OCI-LY7 (cell line): ENCODE measurements at regions not wholly inside any gene's neighbourhood (a gene's known extent, or its start where the extent isn't known, plus 50 kb on each side); places are given as distances from the start of the nearest gene placed in this dataset.
A peak's percentile ranks its signal among the peaks of the same experiment; 100 is the strongest.

Source experiments
- BruUV-seq: library from RNA; stranded (reverse); fragments of 400-500 nt; replicated peaks from 2 replicates; lab custom pipeline; 2021; lab: Mats Ljungman, UMichigan
- CTCF ChIA-PET: fragments of 300-600 bp; sonication (Branson Sonifier 250); formaldehyde crosslinking; loops from one replicate; lab custom pipeline; 2022; ENCODE audit warnings: antibody characterized with exemption; ENCODE audit not compliant: unreplicated experiment; lab: Charles Lee
- POLR2A ChIA-PET: fragments of 300-600 bp; sonication (Branson Sonifier 250); formaldehyde crosslinking; loops from one replicate; lab custom pipeline; 2022; ENCODE audit warnings: antibody characterized with exemption; lab: Charles Lee
- DNase-seq: peaks from one replicate; pipeline ENCODE4 v3.0.0-alpha.2; 2015; ENCODE audit warnings: low spot score
- H2AFZ ChIP-seq: fragments of 200-600 bp; sonication (generic), shearing (Covaris generic); 2 replicates; pipeline ENCODE4 v1.6.1; 2014; ENCODE audit warnings: mild to moderate bottlenecking, antibody characterized with exemption, low read length, moderate library complexity
- H3K27ac ChIP-seq: fragments of 200-600 bp; sonication (generic); 2 replicates; pipeline ENCODE4 v1.5.1; 2014; ENCODE audit warnings: mixed run types, low read depth, mild to moderate bottlenecking, moderate library complexity, low read length, inconsistent platforms; ENCODE audit not compliant: poor library complexity, severe bottlenecking
- H3K36me3 ChIP-seq: fragments of 200-600 bp; sonication (generic); 2 replicates; pipeline ENCODE4 v1.6.1; 2014; ENCODE audit warnings: mild to moderate bottlenecking, antibody characterized with exemption, low read length, moderate library complexity, mixed read lengths; ENCODE audit not compliant: insufficient read depth
- H3K4me1 ChIP-seq: fragments of 200-600 bp; sonication (generic); 2 replicates; pipeline ENCODE4 v1.5.1; 2014; ENCODE audit warnings: mild to moderate bottlenecking, low read length; ENCODE audit not compliant: insufficient read depth, poor library complexity, severe bottlenecking
- H3K4me2 ChIP-seq: fragments of 200-600 bp; sonication (generic); 2 replicates; pipeline ENCODE4 v1.6.1; 2014; ENCODE audit warnings: mild to moderate bottlenecking, low read length
- H3K4me3 ChIP-seq: fragments of 200-600 bp; sonication (generic); 2 replicates; pipeline ENCODE4 v1.5.1; 2014; ENCODE audit warnings: mild to moderate bottlenecking, low read depth, low read length; ENCODE audit not compliant: poor library complexity, severe bottlenecking
- H3K79me2 ChIP-seq: fragments of 200-600 bp; sonication (generic); 2 replicates; pipeline ENCODE4 v1.6.1; 2016; ENCODE audit warnings: low read depth, mild to moderate bottlenecking, low read length, moderate library complexity, mixed read lengths; ENCODE audit not compliant: insufficient read depth
- H3K9me2 ChIP-seq: fragments of 200-600 bp; sonication (generic); 2 replicates; pipeline ENCODE4 v1.6.1; 2016; ENCODE audit warnings: mild to moderate bottlenecking, low read length, mixed read lengths; ENCODE audit not compliant: insufficient read depth
- H3K9me3 ChIP-seq: fragments of 200-600 bp; sonication (generic); 2 replicates; pipeline ENCODE4 v1.6.1; 2014; ENCODE audit warnings: mild to moderate bottlenecking, mixed run types, low read length, mixed read lengths
- H4K20me1 ChIP-seq: fragments of 200-600 bp; sonication (generic); 2 replicates; pipeline ENCODE4 v1.6.1; 2014; ENCODE audit warnings: mild to moderate bottlenecking, antibody characterized with exemption, low read length, moderate library complexity, mixed read lengths; ENCODE audit not compliant: insufficient read depth
- EZH2phosphoT487 ChIP-seq: fragments of 200-600 bp; sonication (generic); IDR thresholded peaks from 2 replicates; pipeline ENCODE4 v1.6.1; 2018; ENCODE audit warnings: low read depth, borderline replicate concordance, mild to moderate bottlenecking, mixed run types, antibody characterized with exemption, low read length, moderate library complexity, mixed read lengths
- intact Hi-C: fragments of 100-400 bp; cut with micrococcal nuclease; formaldehyde crosslinking; loops from one replicate; pipeline ENCODE4 v1.10.0; 2022; ENCODE audit not compliant: unreplicated experiment
- TF ChIP-seq, protein P1 (sequence below): fragments of 200-600 bp; sonication (generic); conservative IDR thresholded peaks from 2 replicates; pipeline ENCODE4 v1.5.1; 2014; ENCODE audit warnings: mild to moderate bottlenecking, antibody characterized with exemption, low read length, moderate library complexity, mixed read lengths

DNA sequence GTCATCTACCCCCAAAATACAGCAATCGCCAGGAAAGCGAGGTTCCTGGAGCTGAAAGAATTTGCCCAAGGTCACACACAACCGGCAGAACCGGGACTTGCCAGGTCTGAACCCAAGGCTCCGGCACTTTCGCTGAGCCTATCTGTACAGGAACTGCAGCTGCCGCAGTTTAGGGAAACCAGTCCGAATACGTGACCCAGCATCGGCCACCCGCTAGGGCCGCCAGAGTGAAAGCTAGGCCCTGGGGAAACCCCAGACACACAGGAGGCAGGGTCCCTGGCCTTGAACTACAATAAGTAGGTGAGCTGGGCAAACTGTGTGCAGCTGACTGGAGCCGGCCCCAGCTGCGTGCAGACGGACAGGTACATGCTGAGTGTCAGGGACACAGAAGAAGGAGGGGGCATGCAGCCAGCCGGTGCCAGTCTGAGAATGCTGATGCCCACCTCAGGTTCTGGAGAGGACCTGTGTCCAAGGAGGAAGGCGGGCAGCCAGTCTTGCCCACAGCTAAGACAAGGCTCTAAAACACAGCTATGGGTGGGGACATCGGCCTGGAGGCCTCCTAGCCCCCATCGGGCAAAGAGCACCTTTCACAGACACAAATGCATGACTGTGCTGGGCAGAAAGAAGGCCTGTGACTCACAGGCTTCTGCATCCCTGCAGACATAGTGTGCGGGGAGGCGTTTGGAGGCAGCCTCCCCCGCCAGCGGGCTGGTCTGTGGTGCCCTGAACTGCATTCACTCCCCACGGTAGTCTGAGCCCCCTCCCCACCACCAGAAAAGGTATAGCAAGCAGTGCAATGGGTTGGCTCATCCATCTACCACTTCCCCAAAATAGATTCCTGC lies 107.4 kb upstream of the ID2 start:
- H3K36me3 ChIP-seq, result peaks cover 18% of the 10 kb centered on the region
- ChIA-PET POLR2A (interaction anchor here (0.6 to 7.6 kb wide), 23 partner anchors 9 to 1047 kb away, joined by 3 to 168 read pairs (median 10); partner anchors contain the start of gene ID2), CTCF (interaction anchor here (0.6 to 3.5 kb wide), 12 partner anchors 10 to 736 kb away, joined by 3 to 16 read pairs (median 4); partner anchors contain the start of gene ID2)
- peaks cover 38% of the 10 kb centered on the region for H3K79me2 ChIP-seq
- no peaks in the 10 kb centered on the region for H3K9me2 ChIP-seq
- intact Hi-C loops, result loop anchor here (1.0 to 10.0 kb wide), 7 partner anchors 9 to 1520 kb away; partner anchors contain the start of gene ID2
- peak overlapping the region; percentile 75 for H3K4me3 ChIP-seq
- peak overlapping the region; percentile 90 for H3K4me2 ChIP-seq
- no TSS peak for BruUV-seq
- H3K27ac ChIP-seq, result peak overlapping the region; percentile 98
- no peak overlapping the region for H2AFZ ChIP-seq
- H3K4me1 ChIP-seq, result peaks cover 95% of the 10 kb centered on the region
- peak; percentile 96 for DNase-seq
- TF ChIP-seq, protein P1, sequence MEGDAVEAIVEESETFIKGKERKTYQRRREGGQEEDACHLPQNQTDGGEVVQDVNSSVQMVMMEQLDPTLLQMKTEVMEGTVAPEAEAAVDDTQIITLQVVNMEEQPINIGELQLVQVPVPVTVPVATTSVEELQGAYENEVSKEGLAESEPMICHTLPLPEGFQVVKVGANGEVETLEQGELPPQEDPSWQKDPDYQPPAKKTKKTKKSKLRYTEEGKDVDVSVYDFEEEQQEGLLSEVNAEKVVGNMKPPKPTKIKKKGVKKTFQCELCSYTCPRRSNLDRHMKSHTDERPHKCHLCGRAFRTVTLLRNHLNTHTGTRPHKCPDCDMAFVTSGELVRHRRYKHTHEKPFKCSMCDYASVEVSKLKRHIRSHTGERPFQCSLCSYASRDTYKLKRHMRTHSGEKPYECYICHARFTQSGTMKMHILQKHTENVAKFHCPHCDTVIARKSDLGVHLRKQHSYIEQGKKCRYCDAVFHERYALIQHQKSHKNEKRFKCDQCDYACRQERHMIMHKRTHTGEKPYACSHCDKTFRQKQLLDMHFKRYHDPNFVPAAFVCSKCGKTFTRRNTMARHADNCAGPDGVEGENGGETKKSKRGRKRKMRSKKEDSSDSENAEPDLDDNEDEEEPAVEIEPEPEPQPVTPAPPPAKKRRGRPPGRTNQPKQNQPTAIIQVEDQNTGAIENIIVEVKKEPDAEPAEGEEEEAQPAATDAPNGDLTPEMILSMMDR, result 0 out of 2 replicates have a peak, but pooled peaks have one; percentile 20
- no peak for TF ChIP-seq EZH2phosphoT487
- no peaks in the 10 kb centered on the region for H4K20me1 ChIP-seq
- no peaks in the 10 kb centered on the region for H3K9me3 ChIP-seq

DNA sequence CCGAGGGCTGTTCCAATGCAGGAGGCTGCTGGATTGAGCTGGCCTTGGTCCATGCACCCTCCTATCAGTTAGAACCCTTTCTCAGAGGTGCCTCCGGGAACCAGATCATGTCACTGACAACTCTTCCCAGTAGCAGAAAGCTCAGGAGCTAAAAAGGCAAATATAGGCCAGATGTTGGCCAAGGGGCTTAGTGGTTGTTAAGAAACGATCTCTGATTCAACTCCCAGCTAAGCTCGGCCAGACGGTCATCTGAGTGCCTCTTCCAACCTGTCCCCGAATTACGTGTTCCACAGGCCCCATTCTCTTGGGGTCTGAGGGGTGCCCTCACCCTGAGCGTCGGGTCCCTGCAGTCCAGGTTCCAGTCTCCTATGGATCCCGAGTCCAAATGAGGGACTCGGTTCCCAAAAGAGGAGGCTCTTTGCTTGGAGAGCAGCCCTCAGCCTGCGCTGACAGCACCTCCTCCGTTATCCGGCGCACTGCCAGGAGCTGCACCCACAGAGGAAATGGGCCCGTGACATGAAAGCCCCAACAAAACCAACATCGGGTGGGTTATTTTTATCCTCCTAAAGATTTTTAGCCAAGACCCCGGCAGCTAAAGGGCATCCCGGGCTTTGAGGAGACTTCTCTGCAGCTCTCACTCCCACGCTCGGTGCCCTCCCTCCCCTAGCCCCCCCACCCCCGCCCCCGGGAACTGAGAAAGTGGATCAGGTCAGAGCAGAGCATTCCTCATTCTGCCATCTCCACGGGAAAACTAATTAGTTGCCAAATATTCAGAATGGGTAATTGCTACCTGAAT lies 106.6 kb upstream of the ID2 start:
- Histone ChIP-seq H3K9me2 (no peaks in the 10 kb centered on the region), H4K20me1 (no peaks in the 10 kb centered on the region), H3K36me3 (peaks cover 10% of the 10 kb centered on the region), H3K79me2 (peaks cover 31% of the 10 kb centered on the region), H3K4me1 (peaks cover 95% of the 10 kb centered on the region), H3K9me3 (no peaks in the 10 kb centered on the region), H3K4me2 (peak overlapping the region; percentile 90), H3K27ac (peak overlapping the region; percentile 98), H2AFZ (no peak overlapping the region), H3K4me3 (peak overlapping the region; percentile 75)
- CTCF ChIA-PET, result interaction anchor here (0.8 to 3.5 kb wide), 6 partner anchors 9 to 106 kb away, joined by 3 to 16 read pairs (median 12); partner anchors contain the start of gene ID2
- POLR2A ChIA-PET, result interaction anchor here (0.6 to 7.6 kb wide), 20 partner anchors 8 to 973 kb away, joined by 3 to 168 read pairs (median 11); partner anchors contain the start of gene ID2
- TF ChIP-seq EZH2phosphoT487, result no peak
- TF ChIP-seq, protein P1, result no peak
- TSS peak; percentile 84 for BruUV-seq
- DNase-seq, result peak; percentile 84
- intact Hi-C loops, result loop anchor here (2.0 to 10.0 kb wide), 3 partner anchors 340 to 1520 kb away; no protein-coding TSS in a partner anchor
